Neural crest cell (in vitro differentiated cells): ENCODE measurements at regions not wholly inside any gene's neighbourhood (a gene's known extent, or its start where the extent isn't known, plus 50 kb on each side); places are given as distances from the start of the nearest gene placed in this dataset.
"Not testable (repeated sequence)": the region's sequence is repeated elsewhere in the genome, so short reads cannot be mapped to it uniquely, and the experiment has no call there.

Experiments
- DNase-seq: peaks from one replicate; pipeline ENCODE4 v3.0.0; 2021; ENCODE audit warnings: low read depth, mixed read lengths, low spot score
- H3K27ac Mint-ChIP-seq: one replicate; pipeline ENCODE4 v1.8.0; 2021; ENCODE audit warnings: mild to moderate bottlenecking, mixed read lengths; ENCODE audit not compliant: unreplicated experiment
- H3K27me3 Mint-ChIP-seq: 2 replicates; pipeline ENCODE4 v1.8.0; 2021; ENCODE audit warnings: low read depth, mild to moderate bottlenecking, mixed read lengths
- H3K36me3 Mint-ChIP-seq: 2 replicates; pipeline ENCODE4 v1.8.0; 2021; ENCODE audit warnings: low read depth, mild to moderate bottlenecking, mixed read lengths
- H3K4me1 Mint-ChIP-seq: 2 replicates; pipeline ENCODE4 v1.8.0; 2021; ENCODE audit warnings: mixed read lengths
- H3K4me3 Mint-ChIP-seq: one replicate; pipeline ENCODE4 v1.8.0; 2021; ENCODE audit warnings: mild to moderate bottlenecking, mixed read lengths
- H3K9me3 Mint-ChIP-seq: 2 replicates; pipeline ENCODE4 v1.8.0; 2021; ENCODE audit warnings: mixed read lengths
- CTCF ChIP-seq: fragments of 200-600 bp; sonication (generic); conservative IDR thresholded peaks from 2 replicates; pipeline ENCODE4 v1.5.0; 2021; ENCODE audit warnings: antibody characterized with exemption, mild to moderate bottlenecking

DNA sequence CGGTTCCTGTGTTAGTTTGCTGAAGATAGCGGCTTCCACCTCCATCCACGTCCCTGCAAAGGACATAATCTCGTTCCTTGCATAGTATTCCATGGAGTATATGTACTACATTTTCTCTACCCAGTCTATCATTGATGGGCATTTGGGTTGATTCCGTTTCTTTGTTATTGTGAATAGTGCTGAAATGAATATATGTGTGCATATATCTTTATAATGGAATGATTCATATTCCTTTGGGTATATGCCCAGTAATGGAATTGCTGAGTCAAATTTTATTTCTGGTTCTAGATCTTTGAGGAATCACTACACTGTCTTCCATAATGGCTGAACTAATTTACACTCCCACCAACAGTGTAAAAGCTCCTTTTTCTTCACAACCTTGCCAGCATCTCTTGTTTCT, 255.4 kb upstream of the CDH2 start:
- H3K27me3 Mint-ChIP-seq: no peaks in the 10 kb centered on the region

DNA sequence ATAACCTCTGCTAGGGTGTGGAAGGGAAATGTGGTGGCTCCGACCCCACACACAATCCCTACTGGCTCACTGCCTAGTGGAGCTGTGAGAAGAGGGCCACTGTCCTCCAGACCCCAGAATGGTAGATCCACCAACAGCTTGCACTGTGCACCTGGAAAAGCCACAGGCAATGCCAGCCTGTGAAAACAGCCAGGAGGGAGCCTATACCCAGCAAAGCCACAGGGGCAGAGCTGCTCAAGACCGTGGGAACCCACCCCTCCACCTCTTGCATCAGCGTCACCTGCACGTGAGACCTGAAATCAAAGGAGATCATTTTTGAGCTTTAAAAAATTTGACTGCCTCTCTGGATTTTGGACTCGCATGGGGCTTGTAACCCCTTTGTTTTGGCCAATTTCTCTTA, 249.0 kb upstream of the CDH2 start:
- Mint-ChIP-seq H3K4me3 (no peak overlapping the region), H3K27me3 (no peaks in the 10 kb centered on the region), H3K27ac (no peak overlapping the region), H3K9me3 (peaks cover 19% of the 10 kb centered on the region), H3K36me3 (peaks cover 10% of the 10 kb centered on the region), H3K4me1 (peaks cover 4% of the 10 kb centered on the region)
- no peak for TF ChIP-seq CTCF
- DNase-seq: no peak

More for the DNA sequence above, 255.4 kb upstream of the CDH2 start:
- no peak overlapping the region for H3K27ac Mint-ChIP-seq
- H3K36me3 Mint-ChIP-seq: no peaks in the 10 kb centered on the region
- no peak for TF ChIP-seq CTCF
- DNase-seq: no peak
- H3K4me1 Mint-ChIP-seq: no peaks in the 10 kb centered on the region
- no peak overlapping the region for H3K4me3 Mint-ChIP-seq
- H3K9me3 Mint-ChIP-seq: peaks cover 10% of the 10 kb centered on the region

GRCh38 chr18:28422577-28422976, 245.6 kb upstream of the CDH2 start:
- Mint-ChIP-seq H3K27ac (no peak overlapping the region), H3K4me1 (peaks cover 4% of the 10 kb centered on the region), H3K36me3 (peaks cover 10% of the 10 kb centered on the region), H3K27me3 (no peaks in the 10 kb centered on the region), H3K9me3 (peaks cover 15% of the 10 kb centered on the region), H3K4me3 (no peak overlapping the region)
- no peak for DNase-seq
- no peak for TF ChIP-seq CTCF

DNA sequence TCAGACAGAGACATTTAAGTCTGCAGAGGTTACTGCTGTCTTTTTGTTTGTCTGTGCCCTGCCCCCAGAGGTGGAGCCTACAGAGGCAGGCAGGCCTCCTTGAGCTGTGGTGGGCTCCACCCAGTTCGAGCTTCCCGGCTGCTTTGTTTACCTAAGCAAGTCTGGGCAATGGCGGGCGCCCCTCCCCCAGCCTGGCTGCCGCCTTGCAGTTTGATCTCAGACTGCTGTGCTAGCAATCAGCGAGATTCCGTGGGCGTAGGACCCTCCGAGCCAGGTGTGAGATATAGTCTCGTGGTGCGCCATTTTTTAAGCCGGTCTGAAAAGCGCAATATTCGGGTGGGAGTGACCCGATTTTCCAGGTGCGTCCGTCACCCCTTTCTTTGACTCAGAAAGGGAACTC, 245.0 kb upstream of the CDH2 start:
- H3K9me3 Mint-ChIP-seq: peaks cover 13% of the 10 kb centered on the region
- not testable (repeated sequence) for H3K27ac Mint-ChIP-seq, H3K27me3 Mint-ChIP-seq, H3K4me1 Mint-ChIP-seq, H3K36me3 Mint-ChIP-seq, H3K4me3 Mint-ChIP-seq, DNase-seq

GRCh38 chr18:28412521-28412920, 235.6 kb upstream of the CDH2 start:
- Mint-ChIP-seq H3K4me1 (no peaks in the 10 kb centered on the region), H3K27ac (no peak overlapping the region), H3K36me3 (no peaks in the 10 kb centered on the region), H3K9me3 (no peaks in the 10 kb centered on the region), H3K4me3 (no peak overlapping the region), H3K27me3 (no peaks in the 10 kb centered on the region)
- no peak for TF ChIP-seq CTCF
- no peak for DNase-seq

DNA sequence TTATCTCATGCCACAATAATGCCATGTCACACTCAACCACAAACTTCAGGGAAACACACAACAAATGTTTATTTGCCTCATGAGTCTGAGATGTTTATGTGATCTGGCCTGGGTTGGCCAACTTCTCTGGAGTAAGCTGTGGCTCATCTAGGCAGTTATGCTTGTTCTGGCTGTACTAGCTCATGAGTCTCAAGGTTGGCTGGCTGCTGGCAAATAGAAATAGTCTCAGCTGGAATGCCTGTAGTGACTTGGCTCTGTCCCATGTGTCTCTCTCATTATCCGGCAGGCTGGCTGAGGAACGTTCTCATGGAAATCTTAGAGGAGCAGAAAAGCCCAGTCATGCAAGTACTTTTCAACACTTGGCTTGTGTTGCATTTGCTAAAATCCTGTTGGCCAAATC, 234.9 kb upstream of the CDH2 start:
- H3K27ac Mint-ChIP-seq: no peak overlapping the region
- no peaks in the 10 kb centered on the region for H3K27me3 Mint-ChIP-seq
- no peak for DNase-seq
- no peak overlapping the region for H3K4me3 Mint-ChIP-seq
- H3K36me3 Mint-ChIP-seq: no peaks in the 10 kb centered on the region
- no peak for TF ChIP-seq CTCF
- no peaks in the 10 kb centered on the region for H3K9me3 Mint-ChIP-seq
- no peaks in the 10 kb centered on the region for H3K4me1 Mint-ChIP-seq
